CD14-positive monocyte (primary cell): ENCODE measurements at regions not wholly inside any gene's neighbourhood (a gene's known extent, or its start where the extent isn't known, plus 50 kb on each side); places are given as distances from the start of the nearest gene placed in this dataset.

ENCODE experiments used
- DNase-seq, 3 donors: peaks; one replicate each; pipeline ENCODE4 v3.0.0-alpha.2; 2011 to 2022
- H2AFZ ChIP-seq: 2 replicates; pipeline ENCODE4 v1.6.0; 2012; ENCODE audit warnings: mild to moderate bottlenecking, low read depth, low read length, inconsistent platforms; ENCODE audit not compliant: insufficient read depth, poor library complexity, severe bottlenecking
- H3K27ac ChIP-seq, 2 donors: 1 replicate in 1 of 2; 2 replicates in 1 of 2; pipeline ENCODE4 v1.5.1; 2012 to 2013; ENCODE audit warnings: low read length in 2 of 2, control low read depth in 1 of 2, inconsistent platforms in 1 of 2, low read depth in 1 of 2, mild to moderate bottlenecking in 1 of 2
- H3K27me3 ChIP-seq, 2 donors: one replicate each; pipeline versions ENCODE4 v1.6.0 to v1.6.1; 2011 to 2013; ENCODE audit warnings: low read length in 2 of 2; ENCODE audit not compliant: control insufficient read depth in 2 of 2, insufficient read depth in 2 of 2
- H3K36me3 ChIP-seq, 2 donors: replicated peaks in 1 of 2; 1 replicate in 1 of 2; 2 replicates in 1 of 2; pipeline versions ENCODE4 v1.5.1 to v1.6.1; 2012 to 2013; ENCODE audit warnings: low read length in 2 of 2, control low read depth in 1 of 2, inconsistent platforms in 1 of 2, mild to moderate bottlenecking in 1 of 2; ENCODE audit not compliant: insufficient read depth in 2 of 2, control insufficient read depth in 1 of 2
- H3K4me1 ChIP-seq, 2 donors: 1 replicate in 1 of 2; 2 replicates in 1 of 2; pipeline versions ENCODE4 v1.5.1 to v1.6.1; 2012 to 2013; ENCODE audit warnings: low read length in 2 of 2, control low read depth in 1 of 2, inconsistent platforms in 1 of 2, mild to moderate bottlenecking in 1 of 2, moderate library complexity in 1 of 2; ENCODE audit not compliant: insufficient read depth in 2 of 2, control insufficient read depth in 1 of 2
- H3K4me2 ChIP-seq: replicated peaks from 2 replicates; pipeline ENCODE3; 2012; ENCODE audit warnings: low read length, moderate library complexity, mild to moderate bottlenecking; ENCODE audit not compliant: poor library complexity, severe bottlenecking; ENCODE audit errors: extremely low read depth
- H3K4me3 ChIP-seq, 3 experiments: fragments of 200-600 bp in 1 of 3; sonication (generic) in 1 of 3; replicated peaks in 1 of 3; 1 replicate in 2 of 3; 2 replicates in 1 of 3; pipeline ENCODE4 v1.5.1; 2011 to 2013; ENCODE audit warnings: low read length in 3 of 3, mild to moderate bottlenecking in 3 of 3, control low read depth in 2 of 3, low read depth in 2 of 3, inconsistent platforms in 1 of 3, moderate library complexity in 1 of 3
- H3K79me2 ChIP-seq: 2 replicates; pipeline ENCODE4 v1.6.0; 2012; ENCODE audit warnings: mild to moderate bottlenecking, control low read depth, inconsistent platforms, low read length, moderate library complexity; ENCODE audit not compliant: insufficient read depth
- H3K9ac ChIP-seq: 2 replicates; pipeline ENCODE4 v1.6.0; 2017; ENCODE audit warnings: low read length, mild to moderate bottlenecking; ENCODE audit not compliant: insufficient read depth, poor library complexity, severe bottlenecking
- H3K9me3 ChIP-seq, 2 donors: replicated peaks in 1 of 2; 1 replicate in 1 of 2; 2 replicates in 1 of 2; pipeline versions ENCODE4 v1.5.1 to v1.6.1; 2012 to 2013; ENCODE audit warnings: low read length in 2 of 2, control low read depth in 1 of 2; ENCODE audit not compliant: control insufficient read depth in 1 of 2, insufficient read depth in 1 of 2
- H4K20me1 ChIP-seq: 2 replicates; pipeline ENCODE4 v1.6.0; 2012; ENCODE audit warnings: mild to moderate bottlenecking, low read length, control low read depth, moderate library complexity; ENCODE audit not compliant: insufficient read depth
- H3K27ac Mint-ChIP-seq, 7 donors: one replicate each; pipeline ENCODE4 v1.8.0; 2020; ENCODE audit warnings: mild to moderate bottlenecking in 7 of 7, mixed read lengths in 7 of 7, moderate library complexity in 6 of 7, inconsistent platforms in 2 of 7
- H3K27me3 Mint-ChIP-seq, 3 donors: one replicate each; pipeline ENCODE4 v1.8.0; 2021 to 2022; ENCODE audit warnings: low read depth in 3 of 3, mild to moderate bottlenecking in 3 of 3, mixed read lengths in 3 of 3, moderate library complexity in 3 of 3, inconsistent platforms in 1 of 3
- H3K36me3 Mint-ChIP-seq, 2 donors: one replicate each; pipeline ENCODE4 v1.8.0; 2020; ENCODE audit warnings: mixed read lengths in 2 of 2, inconsistent platforms in 1 of 2, mild to moderate bottlenecking in 1 of 2
- H3K4me1 Mint-ChIP-seq: one replicate; pipeline ENCODE4 v1.8.0; 2020; ENCODE audit warnings: mild to moderate bottlenecking, mixed read lengths
- H3K4me3 Mint-ChIP-seq, 2 donors: one replicate each; pipeline ENCODE4 v1.8.0; 2020; ENCODE audit warnings: mild to moderate bottlenecking in 2 of 2, mixed read lengths in 2 of 2, moderate library complexity in 1 of 2
- H3K9me3 Mint-ChIP-seq, 7 donors: one replicate each; pipeline ENCODE4 v1.8.0; 2020 to 2022; ENCODE audit warnings: mixed read lengths in 7 of 7, mild to moderate bottlenecking in 6 of 7, moderate library complexity in 6 of 7, inconsistent platforms in 2 of 7
- CTCF ChIP-seq: fragments of 200-600 bp; IDR thresholded peaks from one replicate; pipeline ENCODE4 v1.8.0; 2022; ENCODE audit warnings: antibody characterized with exemption, mild to moderate bottlenecking
- WGBS: methylation state at CpG from one replicate; pipeline ENCODE4 v1.1.5; 2013; ENCODE audit warnings: missing lambda C conversion rate; ENCODE audit not compliant: insufficient coverage; 5-methylcytosine and 5-hydroxymethylcytosine counted together
- intact Hi-C, 2 donors: fragments of 100-400 bp; cut with micrococcal nuclease; formaldehyde crosslinking; loops; one replicate each; pipeline versions ENCODE4 v1.15.0 to v1.15.1; 2023

- Mint-ChIP-seq H3K36me3 (no peaks in the 10 kb centered on the region), H3K27ac (no peak overlapping the region), H3K4me1 (no peaks in the 10 kb centered on the region), H3K9me3 (no peaks in the 10 kb centered on the region), H3K27me3 (no peaks in the 10 kb centered on the region), H3K4me3 (no peak overlapping the region)
- Histone ChIP-seq H3K36me3 (no peaks in the 10 kb centered on the region), H3K4me1 (no peaks in the 10 kb centered on the region), H3K4me3 (no peak overlapping the region), H3K79me2 (no peaks in the 10 kb centered on the region), H3K27me3 (no peaks in the 10 kb centered on the region), H3K4me2 (no peak overlapping the region), H3K9ac (no peak overlapping the region), H3K27ac (no peak overlapping the region), H3K9me3 (no peaks in the 10 kb centered on the region), H2AFZ (no peak overlapping the region), H4K20me1 (no peaks in the 10 kb centered on the region)
- no peak for DNase-seq
- WGBS = no CpG with 5 or more reads among the region's 4 CpGs
- TF ChIP-seq CTCF = no peak
- intact Hi-C loops = no loop called here
These were observed 684.7 kb upstream of the SLITRK5 start for GRCh38 chr13:86986448-86986847.

- H2AFZ ChIP-seq = no peak overlapping the region
- Mint-ChIP-seq H3K4me3 (no peak overlapping the region), H3K27ac (no peak overlapping the region), H3K4me1 (no peaks in the 10 kb centered on the region), H3K27me3 (no peaks in the 10 kb centered on the region), H3K9me3 (peaks cover 2 to 8% (median 4%) of the 10 kb centered on the region in 7 donors), H3K36me3 (no peaks in the 10 kb centered on the region)
- DNase-seq = no peak
- H3K4me3 ChIP-seq = no peak overlapping the region
- H4K20me1 ChIP-seq = no peaks in the 10 kb centered on the region
- no peaks in the 10 kb centered on the region for H3K36me3 ChIP-seq
- no peak overlapping the region for H3K27ac ChIP-seq
- no peak for TF ChIP-seq CTCF
- no peak overlapping the region for H3K9ac ChIP-seq
- peaks cover 0 to 12% of the 10 kb centered on the region in 2 donors for H3K9me3 ChIP-seq
- no peaks in the 10 kb centered on the region for H3K27me3 ChIP-seq
- H3K4me1 ChIP-seq = no peaks in the 10 kb centered on the region
- H3K79me2 ChIP-seq = no peaks in the 10 kb centered on the region
- intact Hi-C loops = no loop called here
- no peak overlapping the region for H3K4me2 ChIP-seq
These were observed 678.9 kb upstream of the SLITRK5 start for GRCh38 chr13:86992251-86992650.
